H4 (cell line): ENCODE measurements at regions not wholly inside any gene's neighbourhood (a gene's known extent, or its start where the extent isn't known, plus 50 kb on each side); places are given as distances from the start of the nearest gene placed in this dataset.

ENCODE experiments used
- DNase-seq: peaks from one replicate; pipeline ENCODE4 v3.0.0-alpha.2; 2015; ENCODE audit warnings: low spot score

GRCh38 chr13:106133025-106133424 is 402.4 kb downstream of the EFNB2 start:
- no peak for DNase-seq

- DNase-seq = no peak
These were observed 403.2 kb downstream of the EFNB2 start for GRCh38 chr13:106132216-106132615.

GRCh38 chr13:106129993-106130392 is 405.5 kb downstream of the EFNB2 start:
- no peak for DNase-seq

GRCh38 chr13:106129273-106129672 is 406.2 kb downstream of the EFNB2 start:
- DNase-seq = no peak

GRCh38 chr13:106122234-106122633 is 413.2 kb downstream of the EFNB2 start:
- DNase-seq = no peak

GRCh38 chr13:106121173-106121754 is 414.2 kb downstream of the EFNB2 start:
- DNase-seq = no peak

GRCh38 chr13:106118996-106119395 is 416.5 kb downstream of the EFNB2 start:
- no peak for DNase-seq

GRCh38 chr13:106118050-106118449 is 417.4 kb downstream of the EFNB2 start:
- no peak for DNase-seq

- no peak for DNase-seq
These were observed 417.8 kb downstream of the EFNB2 start for GRCh38 chr13:106117640-106118039.

- DNase-seq = no peak
These were observed 418.4 kb downstream of the EFNB2 start for GRCh38 chr13:106117035-106117434.

GRCh38 chr13:106115081-106115480 is 420.4 kb downstream of the EFNB2 start:
- DNase-seq = no peak

GRCh38 chr13:106113796-106114195 is 421.7 kb downstream of the EFNB2 start:
- DNase-seq = no peak

GRCh38 chr13:106112191-106112590 is 423.3 kb downstream of the EFNB2 start:
- DNase-seq = no peak

- DNase-seq = no peak
These were observed 425.1 kb downstream of the EFNB2 start for GRCh38 chr13:106110241-106110855.

- no peak for DNase-seq
These were observed 426.1 kb downstream of the EFNB2 start for GRCh38 chr13:106109391-106109791.

- DNase-seq = no peak
These were observed 427.1 kb downstream of the EFNB2 start for GRCh38 chr13:106108346-106108745.

- DNase-seq = no peak
These were observed 428.4 kb downstream of the EFNB2 start for GRCh38 chr13:106107061-106107460.

GRCh38 chr13:106105153-106105552 is 430.3 kb downstream of the EFNB2 start:
- DNase-seq = no peak

GRCh38 chr13:106104281-106104901 is 431.1 kb downstream of the EFNB2 start:
- peak; percentile 33 for DNase-seq

- DNase-seq = peak; percentile 56
These were observed 431.7 kb downstream of the EFNB2 start for GRCh38 chr13:106103779-106104178.

- DNase-seq = no peak
These were observed 432.7 kb downstream of the EFNB2 start for GRCh38 chr13:106102786-106103185.

- DNase-seq = no peak
These were observed 434.3 kb downstream of the EFNB2 start for GRCh38 chr13:106101201-106101600.

GRCh38 chr13:106100171-106100919 is 435.1 kb downstream of the EFNB2 start:
- no peak for DNase-seq
